Middle frontal gyrus (tissue), 1 donor: ENCODE measurements at regions not wholly inside any gene's neighbourhood (a gene's known extent, or its start where the extent isn't known, plus 50 kb on each side); places are given as distances from the start of the nearest gene placed in this dataset.

ENCODE experiments used
- DNase-seq: peaks from one replicate; pipeline ENCODE4 v3.0.0-alpha.2; 2015; ENCODE audit warnings: low spot score; ENCODE audit errors: extremely low spot score

- no peak for DNase-seq
Measured at GRCh38 chr10:36703179-36703578, 422.2 kb upstream of the ANKRD30A start.

DNA sequence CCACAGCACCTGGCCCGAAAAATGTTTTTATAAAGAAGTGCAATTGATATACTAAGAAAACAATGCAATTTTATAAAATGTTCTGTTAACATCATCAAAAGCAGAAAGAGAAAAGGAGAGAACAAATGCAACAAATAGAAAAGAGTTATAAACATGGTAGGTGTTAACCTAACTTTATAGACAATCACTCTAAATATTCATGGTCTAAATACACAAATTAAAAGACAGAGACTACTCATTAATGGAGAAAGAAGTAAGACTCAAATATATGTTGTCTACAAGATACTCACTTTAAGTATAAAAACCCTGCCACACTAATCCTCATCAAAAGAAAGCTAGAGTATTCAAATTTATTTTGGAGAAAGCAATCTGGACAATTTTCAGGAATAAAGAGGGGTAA, 425.3 kb upstream of the ANKRD30A start:
- DNase-seq: no peak

- DNase-seq: no peak
Measured at GRCh38 chr10:36692759-36693158, 432.6 kb upstream of the ANKRD30A start.

- no peak for DNase-seq
Measured at GRCh38 chr10:36688717-36689116, 436.7 kb upstream of the ANKRD30A start.

- DNase-seq: no peak
Measured at GRCh38 chr10:36683421-36683820, 442.0 kb upstream of the ANKRD30A start.

DNA sequence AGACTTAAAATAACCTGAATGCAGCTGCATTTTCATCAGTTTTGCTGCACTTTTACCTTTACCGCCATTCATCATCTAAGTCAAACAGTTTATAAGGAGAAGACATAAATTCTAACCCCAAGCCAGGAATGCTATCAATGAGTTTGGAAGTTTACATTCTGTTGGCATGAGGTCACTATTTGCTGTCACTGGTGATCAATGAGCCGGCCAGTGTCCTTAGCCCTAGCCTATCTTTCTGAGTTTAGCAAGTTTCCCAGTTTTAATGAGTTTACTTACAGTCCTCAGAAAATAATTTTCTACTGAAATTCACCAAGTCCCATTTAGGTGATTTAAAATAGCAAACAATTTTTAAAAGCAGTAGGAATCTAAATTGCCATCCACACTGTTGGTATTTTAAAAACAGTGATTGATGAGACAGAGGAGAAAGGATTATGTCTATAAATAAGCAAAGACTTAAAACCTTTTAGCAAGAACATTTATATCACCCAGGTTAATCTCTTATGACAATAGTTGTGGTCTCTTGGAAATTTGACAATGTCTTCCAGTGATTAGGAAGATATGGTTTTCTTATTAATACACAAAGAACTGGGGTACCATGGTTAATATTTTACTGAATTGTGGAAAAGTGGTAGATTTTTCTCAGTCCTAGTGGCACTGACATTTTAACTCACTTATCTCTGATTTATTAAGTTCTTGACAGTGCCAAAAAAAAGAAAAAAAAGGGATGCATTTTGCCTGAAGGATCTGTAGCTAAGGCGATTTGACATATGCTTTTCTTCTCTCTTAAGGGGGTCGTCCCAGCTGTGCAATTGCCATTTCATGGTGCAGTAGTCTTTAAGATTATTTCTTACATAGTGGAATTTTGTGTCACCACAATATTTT, 443.4 kb upstream of the ANKRD30A start:
- DNase-seq: no peak

DNA sequence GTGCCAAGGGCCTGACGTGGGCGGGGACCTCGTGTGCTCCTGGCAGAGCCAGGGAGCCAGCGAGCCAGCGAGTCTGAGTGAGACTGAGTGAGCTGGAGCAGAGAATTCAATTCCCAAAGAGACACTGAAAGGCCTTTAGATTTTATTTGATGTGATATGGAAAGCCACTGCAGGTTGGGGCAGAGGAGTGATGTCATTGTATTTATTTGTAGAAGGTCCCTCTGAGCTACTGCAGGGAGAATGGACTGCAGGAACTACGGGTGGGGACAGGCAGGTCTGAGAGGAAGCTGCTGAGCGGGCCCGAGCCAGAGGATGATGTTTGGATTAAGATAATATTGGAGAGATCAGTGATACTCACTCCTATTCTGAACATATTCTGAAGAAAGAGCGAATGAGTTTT, 445.8 kb upstream of the ANKRD30A start:
- DNase-seq: no peak

- DNase-seq: no peak
Measured at GRCh38 chr10:36677431-36677768, 448.0 kb upstream of the ANKRD30A start.

DNA sequence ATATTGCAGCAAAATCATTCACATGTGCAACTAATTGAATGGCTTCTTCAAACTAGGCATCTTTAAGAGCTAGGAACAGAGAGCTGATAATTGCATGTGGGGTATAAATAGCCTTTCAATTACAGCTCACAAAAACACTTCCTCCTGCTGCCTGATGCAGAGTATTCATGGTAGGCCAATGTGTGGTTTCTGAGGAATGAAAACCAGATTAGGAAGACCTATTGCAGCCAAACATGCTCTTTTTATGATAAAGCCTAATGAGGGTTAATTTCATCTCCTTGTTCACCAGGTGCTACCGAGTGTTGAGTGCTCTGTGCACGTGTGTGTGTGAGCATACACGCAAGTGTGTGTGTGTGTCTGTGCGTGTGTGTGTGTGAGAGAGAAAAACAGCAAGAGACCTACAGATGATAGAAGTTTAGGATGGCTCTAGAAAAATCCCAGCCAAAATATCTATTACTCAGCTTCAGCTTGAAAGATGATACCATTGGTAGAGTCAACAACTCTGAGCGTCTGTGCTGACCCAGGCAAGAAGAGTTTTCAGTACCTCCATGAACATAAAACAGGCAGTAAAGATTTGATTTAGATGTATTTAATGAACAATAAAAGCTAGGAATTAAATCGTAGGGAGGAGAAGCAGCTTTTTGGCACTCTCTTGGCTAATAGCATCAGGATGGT, 448.5 kb upstream of the ANKRD30A start:
- DNase-seq: no peak

DNA sequence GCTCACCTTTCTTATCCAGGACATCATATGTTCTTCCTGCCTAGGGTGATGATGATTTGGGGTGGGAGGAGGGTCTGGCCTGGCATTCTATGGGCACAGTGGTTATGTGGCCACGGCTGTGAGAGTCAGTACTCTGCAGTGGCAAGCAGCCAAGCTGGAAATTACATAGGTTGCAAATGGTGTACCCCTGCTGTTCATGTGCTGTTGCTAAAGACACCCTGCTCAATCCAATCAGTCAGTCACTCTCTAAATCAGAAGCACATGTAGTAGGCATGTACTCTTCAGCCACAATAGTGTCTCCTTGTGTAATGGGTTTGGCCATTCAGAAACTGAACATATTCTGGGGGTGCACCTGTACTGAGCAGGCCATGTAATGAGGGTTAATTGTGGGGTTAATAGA, 449.1 kb upstream of the ANKRD30A start:
- DNase-seq: no peak

DNA sequence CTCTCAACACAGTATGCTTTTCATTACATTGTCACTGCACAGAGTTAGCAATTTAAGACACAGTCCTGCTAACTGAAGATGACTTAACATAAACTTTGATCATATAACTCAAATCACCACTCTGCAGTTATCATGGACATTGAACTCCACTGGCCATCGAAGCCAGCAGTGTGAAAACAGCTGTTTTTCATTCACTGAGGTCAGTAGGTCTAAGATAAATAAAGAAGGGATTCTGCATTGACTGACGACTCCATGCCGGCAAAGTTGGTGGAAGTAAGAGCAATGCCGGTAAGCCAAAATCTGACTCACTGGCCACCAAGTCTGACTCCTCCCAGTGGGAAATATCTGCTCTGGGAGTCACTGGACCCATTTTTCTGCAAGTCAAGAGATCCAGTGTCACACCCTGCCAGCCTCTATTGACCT, 449.9 kb upstream of the ANKRD30A start:
- no peak for DNase-seq

GRCh38 chr10:36671607-36672006, 453.8 kb upstream of the ANKRD30A start:
- DNase-seq: no peak

- DNase-seq: no peak
Measured at GRCh38 chr10:36670621-36671402, 454.6 kb upstream of the ANKRD30A start.

DNA sequence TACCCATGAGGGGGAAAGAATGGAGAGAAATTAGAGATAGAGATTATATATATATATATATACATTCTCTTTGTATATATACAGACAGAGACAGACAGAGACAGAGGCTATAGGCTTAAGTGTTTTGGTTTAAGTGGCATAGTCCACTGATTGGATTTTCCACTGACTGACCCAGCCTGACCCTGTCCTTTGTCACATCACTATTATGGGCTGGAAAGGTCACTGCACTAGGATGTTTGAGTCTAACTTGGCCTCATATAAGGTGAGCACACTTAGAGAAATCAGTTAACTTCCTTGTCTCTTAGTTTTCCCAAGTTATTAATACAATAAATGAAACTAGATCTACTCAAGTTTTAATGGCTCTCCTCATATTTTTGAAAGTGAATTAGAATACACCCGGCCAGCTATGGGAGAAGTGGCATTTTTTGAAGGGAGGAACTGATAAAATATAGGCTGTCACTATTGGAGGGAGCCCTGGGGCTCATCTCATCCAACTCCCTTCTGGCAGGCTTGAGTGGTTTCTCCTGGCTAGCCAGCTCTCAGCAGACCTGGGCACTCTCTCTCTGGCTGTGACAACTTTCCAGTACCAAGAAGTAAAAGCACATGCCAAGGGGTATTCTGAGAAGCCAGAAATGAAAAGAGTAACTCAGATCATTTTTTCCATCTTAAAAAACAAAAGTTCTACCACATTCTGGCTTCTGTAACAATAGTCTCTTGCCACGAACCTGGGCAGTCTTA, 455.6 kb upstream of the ANKRD30A start:
- no peak for DNase-seq

DNA sequence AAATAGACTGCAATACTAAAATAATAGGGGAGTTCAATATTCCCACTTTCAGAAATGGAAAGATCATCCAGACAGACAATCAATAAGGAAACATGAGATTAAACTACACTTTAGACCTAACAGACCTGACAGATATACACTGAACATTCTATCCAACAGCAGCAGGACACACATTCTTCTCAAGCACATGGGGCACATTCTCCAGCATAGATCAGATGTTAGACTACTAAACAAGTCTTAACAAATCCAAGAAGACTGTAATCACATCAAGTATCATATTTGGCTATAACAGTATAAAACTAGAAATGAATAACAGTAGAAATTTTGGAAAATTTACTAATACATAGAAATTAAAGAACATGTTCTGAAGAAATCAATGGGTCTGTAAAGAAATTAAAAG, 458.9 kb upstream of the ANKRD30A start:
- DNase-seq: no peak

DNA sequence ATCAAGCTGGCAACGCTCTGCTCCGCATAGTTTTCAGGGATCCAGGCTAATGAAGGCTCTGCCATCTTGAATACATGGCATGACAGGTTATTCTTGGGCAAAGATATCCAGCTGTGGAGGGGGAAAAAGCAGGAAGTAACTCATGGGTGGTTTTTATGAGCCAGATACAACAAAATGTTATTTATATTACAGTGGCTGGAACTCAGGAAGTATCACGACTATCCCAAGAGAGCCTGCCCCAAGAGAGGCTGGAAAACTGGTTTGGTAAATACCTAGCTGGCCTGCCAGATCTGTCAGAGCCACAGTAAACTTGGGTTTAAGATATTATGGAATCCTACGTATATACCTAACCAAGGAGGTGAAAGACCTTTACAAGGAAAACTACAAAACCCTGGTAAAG, 462.8 kb upstream of the ANKRD30A start:
- DNase-seq: no peak

- no peak for DNase-seq
Measured at GRCh38 chr10:36650274-36650673, 475.1 kb upstream of the ANKRD30A start.

GRCh38 chr10:36647540-36647939, 477.9 kb upstream of the ANKRD30A start:
- DNase-seq: no peak

GRCh38 chr10:36640626-36641025, 484.8 kb upstream of the ANKRD30A start:
- no peak for DNase-seq

- DNase-seq: no peak
Measured at GRCh38 chr10:36638462-36639155, 486.8 kb upstream of the ANKRD30A start.

DNA sequence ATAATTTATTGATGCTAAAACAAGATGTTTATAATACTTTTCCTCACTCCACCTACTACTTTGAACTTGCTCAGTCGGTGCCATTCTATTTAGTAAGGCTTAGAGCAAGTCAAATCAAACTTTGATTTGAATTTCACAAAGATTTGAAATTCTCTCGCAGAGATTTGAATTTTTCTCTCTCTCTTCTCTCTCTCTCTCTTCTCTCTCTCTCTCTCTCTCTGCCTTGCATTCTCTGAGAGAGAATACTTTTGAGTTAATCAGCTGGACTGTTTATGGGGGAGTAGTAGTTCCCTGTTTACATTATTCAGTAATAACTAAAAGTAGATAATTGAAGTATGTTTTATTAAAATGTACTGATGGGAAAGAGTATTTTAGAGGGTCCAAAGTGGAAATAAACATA, 488.5 kb upstream of the ANKRD30A start:
- DNase-seq: no peak
